ENCODE measurements at regions not wholly inside any gene's neighbourhood (a gene's known extent, or its start where the extent isn't known, plus 50 kb on each side); places are given as distances from the start of the nearest gene placed in this dataset.

DNA sequence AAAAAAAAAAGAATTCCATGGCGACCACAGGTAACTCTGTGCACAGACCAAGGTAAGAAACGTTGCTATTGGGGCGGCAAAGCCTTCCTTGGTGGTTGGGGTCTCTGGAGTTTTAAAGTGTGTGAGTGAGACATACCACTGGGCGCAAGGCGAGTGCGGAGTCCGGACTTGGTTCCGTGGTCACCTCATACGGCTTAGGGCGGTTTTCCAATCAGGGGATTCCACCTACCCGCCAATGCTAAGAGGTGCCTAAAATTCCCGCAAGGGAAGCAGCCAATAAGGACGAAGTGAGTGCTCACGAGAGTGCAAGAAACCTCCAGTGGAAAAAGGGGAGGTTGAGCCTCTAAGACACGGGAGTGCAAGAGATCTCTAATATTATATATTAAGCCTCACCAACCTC is 68.6 kb upstream of the PRSS16 start:
- Histone ChIP-seq H3K27me3 (no peaks in the 10 kb centered on the region), H3K27ac (no peak overlapping the region), H3K9me3 (no peaks in the 10 kb centered on the region), H3K4me3 (no peak overlapping the region), H3K36me3 (no peaks in the 10 kb centered on the region), H3K4me1 (ENCODE audit: insufficient read depth) (peaks cover 2% of the 10 kb centered on the region)
- intact Hi-C loops (cut with DNase I) = loop anchor here in 2 of 4 donors (10.0 kb wide), 2 partner anchors 296 to 326 kb away; partner anchors contain the start of gene ZNF184 (in 1 of the 2)
- 19 to 57% (median 37%) methylated on average over 15 of the region's 15 CpGs for WGBS, 3 donors
- DNase-seq = peak in 2 of 5 donors; percentile 24
- TF ChIP-seq, protein P1, sequence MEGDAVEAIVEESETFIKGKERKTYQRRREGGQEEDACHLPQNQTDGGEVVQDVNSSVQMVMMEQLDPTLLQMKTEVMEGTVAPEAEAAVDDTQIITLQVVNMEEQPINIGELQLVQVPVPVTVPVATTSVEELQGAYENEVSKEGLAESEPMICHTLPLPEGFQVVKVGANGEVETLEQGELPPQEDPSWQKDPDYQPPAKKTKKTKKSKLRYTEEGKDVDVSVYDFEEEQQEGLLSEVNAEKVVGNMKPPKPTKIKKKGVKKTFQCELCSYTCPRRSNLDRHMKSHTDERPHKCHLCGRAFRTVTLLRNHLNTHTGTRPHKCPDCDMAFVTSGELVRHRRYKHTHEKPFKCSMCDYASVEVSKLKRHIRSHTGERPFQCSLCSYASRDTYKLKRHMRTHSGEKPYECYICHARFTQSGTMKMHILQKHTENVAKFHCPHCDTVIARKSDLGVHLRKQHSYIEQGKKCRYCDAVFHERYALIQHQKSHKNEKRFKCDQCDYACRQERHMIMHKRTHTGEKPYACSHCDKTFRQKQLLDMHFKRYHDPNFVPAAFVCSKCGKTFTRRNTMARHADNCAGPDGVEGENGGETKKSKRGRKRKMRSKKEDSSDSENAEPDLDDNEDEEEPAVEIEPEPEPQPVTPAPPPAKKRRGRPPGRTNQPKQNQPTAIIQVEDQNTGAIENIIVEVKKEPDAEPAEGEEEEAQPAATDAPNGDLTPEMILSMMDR (IDR thresholded peaks at IDR 0.05) = no peak
- TF ChIP-seq EP300 (IDR thresholded peaks at IDR 0.05) (no peak), POLR2A (IDR thresholded peaks at IDR 0.05) (no peak)

DNA sequence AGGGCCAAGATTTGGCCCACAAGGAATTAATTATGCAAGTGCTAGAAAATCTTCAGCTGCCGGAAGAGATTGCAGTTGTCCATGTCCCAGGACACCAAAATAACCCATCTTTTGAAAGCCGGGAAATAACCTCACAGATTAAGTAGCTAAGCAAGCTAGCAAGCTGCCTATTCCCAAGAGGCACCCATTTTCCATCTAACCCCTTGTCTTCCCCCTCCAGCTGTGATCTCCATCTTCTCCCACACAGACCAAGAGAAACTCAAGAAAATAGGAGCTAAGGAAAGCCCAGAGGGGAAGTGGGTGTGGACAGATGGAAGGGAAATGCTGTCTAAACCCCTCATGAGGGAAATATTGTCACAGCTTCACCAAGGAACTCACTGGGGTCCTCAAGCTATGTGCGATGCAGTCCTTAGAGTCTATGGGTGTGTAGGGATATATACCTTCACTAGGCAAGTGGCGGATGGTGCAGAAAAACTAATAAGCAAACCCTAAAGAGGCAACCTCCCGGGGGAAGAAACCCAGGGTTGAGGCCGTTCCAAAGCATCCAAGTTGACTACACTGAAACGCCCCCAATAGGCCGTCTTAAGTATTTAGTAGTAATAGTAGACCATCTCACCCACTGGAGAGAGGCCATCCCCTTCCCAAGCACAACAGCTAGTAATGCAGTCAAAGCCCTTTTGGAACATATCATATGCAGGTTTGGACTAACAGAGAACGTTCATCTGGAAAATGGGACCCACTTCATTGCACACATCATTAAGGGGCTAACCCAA is 64.3 kb upstream of the PRSS16 start:
- H3K27me3 ChIP-seq = no peaks in the 10 kb centered on the region
- H3K4me1 ChIP-seq (ENCODE audit: insufficient read depth) = peaks cover 2% of the 10 kb centered on the region
- intact Hi-C loops (cut with DNase I) = loop anchor here in 2 of 4 donors (10.0 kb wide), 2 partner anchors 492 to 712 kb away; a partner anchor contains a TSS
- H3K4me3 ChIP-seq = no peak overlapping the region
- DNase-seq = no peak
- no peaks in the 10 kb centered on the region for H3K9me3 ChIP-seq
- H3K27ac ChIP-seq = no peak overlapping the region
- TF ChIP-seq, protein P1 (IDR thresholded peaks at IDR 0.05) = no peak
- TF ChIP-seq EP300 (IDR thresholded peaks at IDR 0.05) = no peak
- no peak for TF ChIP-seq POLR2A (IDR thresholded peaks at IDR 0.05)
- WGBS, 3 donors = 73 to 83% (median 79%) methylated on average over 9 of the region's 9 CpGs
- H3K36me3 ChIP-seq = no peaks in the 10 kb centered on the region

DNA sequence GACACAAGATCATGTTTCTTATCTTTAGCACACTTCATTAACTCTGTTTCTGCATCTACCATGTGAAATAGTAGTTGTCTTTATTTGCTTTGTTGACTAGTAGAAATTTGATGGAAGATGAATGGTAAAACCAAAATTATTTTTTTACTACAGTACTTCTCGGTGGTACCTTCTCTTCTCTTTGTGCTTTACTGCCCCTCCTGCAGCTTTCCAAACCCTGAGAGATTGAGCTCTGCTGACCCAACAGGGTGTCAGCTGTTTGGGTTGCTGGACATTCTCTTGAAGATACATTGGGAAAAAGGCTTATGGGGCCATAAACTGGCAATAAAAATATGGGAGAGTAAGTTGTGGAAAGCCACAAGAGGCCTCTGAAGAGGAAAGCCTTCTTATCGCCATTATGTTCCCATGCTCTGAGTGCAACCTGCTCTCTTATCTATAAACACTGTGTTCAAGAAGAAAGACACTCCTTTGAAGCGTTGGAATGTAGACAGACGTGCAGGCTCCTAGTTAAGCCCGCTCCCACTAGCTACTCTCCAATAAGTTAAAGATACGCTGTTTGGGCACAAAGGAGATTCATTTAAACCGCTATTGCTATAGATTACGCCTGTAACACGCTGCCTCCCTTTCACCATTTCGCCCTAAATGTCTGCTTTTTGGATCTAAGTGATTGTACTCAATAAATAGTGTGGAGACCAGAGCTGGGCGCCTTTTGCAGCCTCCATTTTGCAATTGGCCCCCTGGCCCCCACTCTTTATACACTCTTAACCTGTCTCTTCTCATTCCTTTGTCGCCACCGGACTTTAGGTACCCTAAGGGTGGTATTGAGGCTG is 60.1 kb upstream of the PRSS16 start:
- Histone ChIP-seq H3K27ac (peak overlapping the region; percentile 9 to 68), H3K27me3 (no peaks in the 10 kb centered on the region), H3K4me3 (peak overlapping the region; percentile 48), H3K4me1 (ENCODE audit: insufficient read depth) (no peaks in the 10 kb centered on the region), H3K9me3 (no peaks in the 10 kb centered on the region), H3K36me3 (no peaks in the 10 kb centered on the region)
- intact Hi-C loops (cut with DNase I) = loop anchor here in 2 of 4 donors (5.0 to 10.0 kb wide), 5 partner anchors 290 to 710 kb away; a partner anchor contains a TSS
- no peak for DNase-seq
- TF ChIP-seq EP300 (IDR thresholded peaks at IDR 0.05) (no peak), POLR2A (IDR thresholded peaks at IDR 0.05) (no peak)
- TF ChIP-seq, protein P1 (IDR thresholded peaks at IDR 0.05) = no peak
- 6 to 10% (median 6%) methylated on average over 13 of the region's 13 CpGs for WGBS, 3 donors

- H3K27me3 ChIP-seq = no peaks in the 10 kb centered on the region
- H3K4me1 ChIP-seq (ENCODE audit: insufficient read depth) = no peaks in the 10 kb centered on the region
- TF ChIP-seq POLR2A (IDR thresholded peaks at IDR 0.05) = peak; percentile 28
- no peak for TF ChIP-seq EP300 (IDR thresholded peaks at IDR 0.05)
- peak; percentile 29 to 58 (median 52) for DNase-seq
- H3K4me3 ChIP-seq = peak overlapping the region; percentile 48
- intact Hi-C loops (cut with DNase I) = loop anchor here in 2 of 4 donors (5.0 to 10.0 kb wide), 5 partner anchors 289 to 709 kb away; a partner anchor contains a TSS
- H3K27ac ChIP-seq = peak overlapping the region; percentile 26 to 68
- H3K9me3 ChIP-seq = no peaks in the 10 kb centered on the region
- no peaks in the 10 kb centered on the region for H3K36me3 ChIP-seq
- WGBS, 3 donors = 0 to 1% (median 1%) methylated on average over 33 of the region's 33 CpGs
These were observed 59.2 kb upstream of the PRSS16 start for GRCh38 chr6:27188061-27188884.

Data from ovary (tissue), 7 donors.